ENCODE measurements at regions not wholly inside any gene's neighbourhood (a gene's known extent, or its start where the extent isn't known, plus 50 kb on each side); places are given as distances from the start of the nearest gene placed in this dataset.

- TF ChIP-seq, protein P1, sequence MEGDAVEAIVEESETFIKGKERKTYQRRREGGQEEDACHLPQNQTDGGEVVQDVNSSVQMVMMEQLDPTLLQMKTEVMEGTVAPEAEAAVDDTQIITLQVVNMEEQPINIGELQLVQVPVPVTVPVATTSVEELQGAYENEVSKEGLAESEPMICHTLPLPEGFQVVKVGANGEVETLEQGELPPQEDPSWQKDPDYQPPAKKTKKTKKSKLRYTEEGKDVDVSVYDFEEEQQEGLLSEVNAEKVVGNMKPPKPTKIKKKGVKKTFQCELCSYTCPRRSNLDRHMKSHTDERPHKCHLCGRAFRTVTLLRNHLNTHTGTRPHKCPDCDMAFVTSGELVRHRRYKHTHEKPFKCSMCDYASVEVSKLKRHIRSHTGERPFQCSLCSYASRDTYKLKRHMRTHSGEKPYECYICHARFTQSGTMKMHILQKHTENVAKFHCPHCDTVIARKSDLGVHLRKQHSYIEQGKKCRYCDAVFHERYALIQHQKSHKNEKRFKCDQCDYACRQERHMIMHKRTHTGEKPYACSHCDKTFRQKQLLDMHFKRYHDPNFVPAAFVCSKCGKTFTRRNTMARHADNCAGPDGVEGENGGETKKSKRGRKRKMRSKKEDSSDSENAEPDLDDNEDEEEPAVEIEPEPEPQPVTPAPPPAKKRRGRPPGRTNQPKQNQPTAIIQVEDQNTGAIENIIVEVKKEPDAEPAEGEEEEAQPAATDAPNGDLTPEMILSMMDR (IDR thresholded peaks at IDR 0.05): no peak
- TF ChIP-seq ZFX (IDR thresholded peaks at IDR 0.05; ENCODE audit: borderline replicate concordance): no peak
Observed at GRCh38 chr3:25113891-25114290, 314.2 kb upstream of the RARB start.
